A549 (cell line): ENCODE measurements at regions not wholly inside any gene's neighbourhood (a gene's known extent, or its start where the extent isn't known, plus 50 kb on each side); places are given as distances from the start of the nearest gene placed in this dataset.

ENCODE experiments used
- ATAC-seq, 2 experiments: fragments of 200-7000 bp in 1 of 2; fragments of >200 bp in 1 of 2; cut with Nextera tagmentation in 1 of 2; cut with Tn5 transposase in 1 of 2; 3 replicates each; pipeline versions ENCODE4 v1.8.0 to v1.9.1; 2018 to 2020; ENCODE audit warnings: mild to moderate bottlenecking in 1 of 2, moderate library complexity in 1 of 2
- CTCF ChIA-PET: fragments of 300-600 bp; sonication (Branson Sonifier 250); formaldehyde crosslinking; extraction: SDS; loops from one replicate; lab custom pipeline; 2021; ENCODE audit warnings: antibody characterized with exemption, inconsistent platforms; lab: Yijun Ruan, JAX
- POLR2A ChIA-PET: fragments of 350-600 bp; formaldehyde crosslinking; extraction: SDS; loops from one replicate; lab custom pipeline; 2021; ENCODE audit warnings: antibody characterized with exemption, inconsistent platforms; lab: Yijun Ruan, JAX
- DNase-seq, 2 experiments: peaks; one replicate each; pipeline versions ENCODE4 v3.0.0 to v3.0.0-alpha.2; 2011 to 2016; ENCODE audit warnings: low read depth in 1 of 2, low spot score in 1 of 2
- FAIRE-seq: peaks from 2 replicates; lab custom pipeline; 2011; peaks lifted over from hg19 to GRCh38; lab: Jason Lieb, UNC
- H3K27ac ChIP-seq, 2 experiments: fragments of >200 bp; sonication (Bioruptor Twin); formaldehyde crosslinking; 3 replicates each; pipeline ENCODE4 v1.5.1; 2016 to 2017
- H3K4me1 ChIP-seq: fragments of >200 bp; sonication (Bioruptor Twin); formaldehyde crosslinking; 3 replicates; pipeline ENCODE4 v1.6.1; 2016
- H3K4me2 ChIP-seq: fragments of >200 bp; sonication (Bioruptor Twin); formaldehyde crosslinking; 3 replicates; pipeline ENCODE4 v1.6.1; 2016
- H3K4me3 ChIP-seq: fragments of >200 bp; sonication (Bioruptor Twin); formaldehyde crosslinking; 3 replicates; pipeline ENCODE4 v1.5.1; 2016
- H3K9me3 ChIP-seq: fragments of >200 bp; sonication (Bioruptor Twin); formaldehyde crosslinking; 3 replicates; pipeline ENCODE4 v1.6.1; 2016
- CBX2 ChIP-seq: fragments of 200-600 bp; sonication (generic); IDR thresholded peaks from 2 replicates; pipeline ENCODE4 v1.6.1; 2016; ENCODE audit warnings: low read depth, mild to moderate bottlenecking, borderline replicate concordance
- CBX8 ChIP-seq: fragments of 200-600 bp; sonication (generic); IDR thresholded peaks from 2 replicates; pipeline ENCODE4 v1.6.1; 2016
- CTCF ChIP-seq: fragments of >200 bp; sonication (Bioruptor Twin); formaldehyde crosslinking; IDR thresholded peaks from 3 replicates; pipeline ENCODE4 v1.5.1; 2016
- EHMT2 ChIP-seq: fragments of 200-600 bp; sonication (generic); IDR thresholded peaks from 2 replicates; pipeline ENCODE4 v1.6.1; 2016; ENCODE audit warnings: antibody characterized with exemption, low read depth, mild to moderate bottlenecking, moderate library complexity
- ESRRA ChIP-seq: fragments of 150-350 bp; IDR thresholded peaks from 2 replicates; pipeline ENCODE4 v1.6.1; 2014; ENCODE audit warnings: mild to moderate bottlenecking, low read length, borderline replicate concordance
- FOSB ChIP-seq: fragments of 250-450 bp; sonication (Bioruptor Pico); IDR thresholded peaks from 2 replicates; pipeline ENCODE4 v1.5.0; 2020; ENCODE audit warnings: mild to moderate bottlenecking, moderate library complexity
- FOSL2 ChIP-seq, 2 experiments: fragments of 450-650 bp in 1 of 2; fragments of >200 bp in 1 of 2; sonication (Bioruptor Twin) in 1 of 2; formaldehyde crosslinking; IDR thresholded peaks; 2 replicates each; pipeline versions ENCODE4 v1.5.0 to v1.6.1; 2016 to 2020; ENCODE audit warnings: mild to moderate bottlenecking in 1 of 2, moderate library complexity in 1 of 2
- HDAC2 ChIP-seq: fragments of 200-600 bp; sonication (generic); IDR thresholded peaks from 2 replicates; pipeline ENCODE4 v1.6.1; 2016
- HEYL ChIP-seq: fragments of 250-450 bp; sonication (Bioruptor Pico); IDR thresholded peaks from 2 replicates; pipeline ENCODE4 v1.8.0; 2021; ENCODE audit warnings: mild to moderate bottlenecking, moderate library complexity
- HMGXB4 ChIP-seq: fragments of 250-450 bp; sonication (Bioruptor Pico); IDR thresholded peaks from 2 replicates; pipeline ENCODE4 v1.5.0; 2021; ENCODE audit warnings: mild to moderate bottlenecking, moderate library complexity, borderline replicate concordance
- HOXA7 ChIP-seq: fragments of 250-450 bp; sonication (Bioruptor Pico); IDR thresholded peaks from 2 replicates; pipeline ENCODE4 v1.5.0; 2020; ENCODE audit warnings: mild to moderate bottlenecking, moderate library complexity
- MAZ ChIP-seq: fragments of 150-350 bp; IDR thresholded peaks from 2 replicates; pipeline ENCODE4 v1.6.1; 2014; ENCODE audit warnings: antibody characterized with exemption, low read depth, low read length, borderline replicate concordance
- NFE2L2 ChIP-seq: fragments of 150-350 bp; conservative IDR thresholded peaks from 2 replicates; pipeline ENCODE4 v1.6.1; 2014; ENCODE audit warnings: low read length
- NPAS2 ChIP-seq: fragments of 250-450 bp; sonication (Bioruptor Pico); IDR thresholded peaks from 2 replicates; pipeline ENCODE4 v1.8.0; 2022; ENCODE audit warnings: mild to moderate bottlenecking, moderate library complexity, borderline replicate concordance
- NR3C1 ChIP-seq: fragments of >200 bp; sonication (Bioruptor Twin); formaldehyde crosslinking; IDR thresholded peaks from 3 replicates; pipeline ENCODE4 v1.6.1; 2017
- PBX3 ChIP-seq: IDR thresholded peaks from 2 replicates; pipeline ENCODE4 v1.6.1; 2012
- POLR2AphosphoS2 ChIP-seq: conservative IDR thresholded peaks from 2 replicates; pipeline ENCODE4 v1.6.1; 2012; ENCODE audit warnings: low read length, improper control_type of control experiment, inconsistent platforms
- RAD21 ChIP-seq, 2 experiments: fragments of >200 bp in 1 of 2; sonication (Bioruptor Twin) in 1 of 2; formaldehyde crosslinking in 1 of 2; IDR thresholded peaks in 1 of 2; conservative IDR thresholded peaks in 1 of 2; 2 replicates in 1 of 2; 3 replicates in 1 of 2; pipeline ENCODE4 v1.6.1; 2012 to 2018; ENCODE audit warnings: inconsistent platforms in 1 of 2
- RARB ChIP-seq: fragments of 250-450 bp; sonication (Bioruptor Pico); IDR thresholded peaks from 2 replicates; pipeline ENCODE4 v1.8.0; 2021; ENCODE audit warnings: mild to moderate bottlenecking, moderate library complexity
- SMC3 ChIP-seq: fragments of >200 bp; sonication (Bioruptor Twin); formaldehyde crosslinking; IDR thresholded peaks from 3 replicates; pipeline ENCODE4 v1.6.1; 2018; ENCODE audit warnings: inconsistent platforms
- SREBF2 ChIP-seq: fragments of 450-650 bp; IDR thresholded peaks from 2 replicates; pipeline ENCODE4 v1.6.1; 2014; ENCODE audit warnings: mild to moderate bottlenecking, moderate library complexity
- TFCP2L1 ChIP-seq: fragments of 250-450 bp; sonication (Bioruptor Pico); IDR thresholded peaks from 2 replicates; pipeline ENCODE4 v1.5.0; 2021; ENCODE audit warnings: mild to moderate bottlenecking
- TP53 ChIP-seq: fragments of 250-450 bp; sonication (Bioruptor Pico); IDR thresholded peaks from 2 replicates; pipeline ENCODE4 v1.5.0; 2021; ENCODE audit warnings: mild to moderate bottlenecking, moderate library complexity
- ZFP36 ChIP-seq: fragments of 450-650 bp; IDR thresholded peaks from 2 replicates; pipeline ENCODE4 v1.6.1; 2014; ENCODE audit warnings: borderline replicate concordance; ENCODE audit not compliant: partially characterized antibody
- ZNF302 ChIP-seq: fragments of 250-450 bp; sonication (Bioruptor Pico); IDR thresholded peaks from 2 replicates; pipeline ENCODE4 v1.9.0; 2021; ENCODE audit warnings: inconsistent platforms, mild to moderate bottlenecking, moderate library complexity
- ZSCAN20 ChIP-seq: fragments of 250-450 bp; sonication (Bioruptor Pico); IDR thresholded peaks from 2 replicates; pipeline ENCODE4 v1.8.0; 2022; ENCODE audit warnings: mild to moderate bottlenecking, moderate library complexity
- WGBS: methylation state at CpG from one replicate; pipeline ENCODE4 v1.1.6; 2017; ENCODE audit errors: missing lambda C conversion rate; 5-methylcytosine and 5-hydroxymethylcytosine counted together

GRCh38 chr7:155401884-155402283 lies 56.0 kb upstream of the EN2 start:
- H3K4me2 ChIP-seq = no peak overlapping the region
- no peak for ATAC-seq
- DNase-seq = no peak
- peaks cover 2% of the 10 kb centered on the region; the same call in 1 of the 3 replicates for H3K9me3 ChIP-seq
- TF ChIP-seq NPAS2 (CRISPR knock-in tag) (no peak), FOSB (CRISPR knock-in tag) (no peak), HDAC2 (no peak), HEYL (CRISPR knock-in tag) (no peak), CTCF (no peak), CBX8 (no peak), ZFP36 (no peak), CBX2 (no peak), SMC3 (no peak)
- no peaks in the 10 kb centered on the region for H3K4me1 ChIP-seq
- POLR2A ChIA-PET = no interaction called here
- no peak for FAIRE-seq
- H3K4me3 ChIP-seq = no peak overlapping the region
- 14% methylated on average over 6 of the region's 6 CpGs for WGBS
- CTCF ChIA-PET = interaction anchor here (1.0 kb wide), 1 partner anchor 57 kb away, joined by 4 read pairs; no protein-coding TSS in a partner anchor
- no peak overlapping the region for H3K27ac ChIP-seq

GRCh38 chr7:155402941-155403340 lies 55.0 kb upstream of the EN2 start:
- ChIA-PET CTCF (no interaction called here), POLR2A (no interaction called here)
- no peak for DNase-seq
- no peak overlapping the region for H3K27ac ChIP-seq
- TF ChIP-seq ZSCAN20 (CRISPR knock-in tag) (no peak), HOXA7 (CRISPR knock-in tag) (no peak), PBX3 (no peak), TP53 (CRISPR knock-in tag) (no peak), RARB (CRISPR knock-in tag) (no peak), NR3C1 (no peak), HMGXB4 (CRISPR knock-in tag) (no peak), MAZ (no peak), ZNF302 (CRISPR knock-in tag) (no peak), POLR2AphosphoS2 (no peak), TFCP2L1 (CRISPR knock-in tag) (no peak), RAD21 (conservative IDR thresholded peaks at IDR 0.05 in 1 of 2, IDR thresholded peaks at IDR 0.05 in 1 of 2) (no peak), SREBF2 (no peak), ESRRA (no peak), NPAS2 (CRISPR knock-in tag) (no peak), FOSL2 (IDR thresholded peaks at IDR 0.05) (no peak), FOSL2 (CRISPR knock-in tag; IDR thresholded peaks at IDR 0.05) (no peak), EHMT2 (no peak), NFE2L2 (no peak)
- no peak overlapping the region for H3K4me3 ChIP-seq
- FAIRE-seq = no peak
- no peaks in the 10 kb centered on the region for H3K4me1 ChIP-seq
- no peak for ATAC-seq
- peaks cover 2% of the 10 kb centered on the region; the same call in 1 of the 3 replicates for H3K9me3 ChIP-seq
- H3K4me2 ChIP-seq = no peak overlapping the region
- 51% methylated on average over 6 of the region's 6 CpGs for whole genome bisulfite sequencing
